Heart right ventricle (tissue), 16 donors: ENCODE measurements at regions not wholly inside any gene's neighbourhood (a gene's known extent, or its start where the extent isn't known, plus 50 kb on each side); places are given as distances from the start of the nearest gene placed in this dataset.

ENCODE experiments used
- ATAC-seq, 8 donors: fragments of 200-7000 bp; cut with Tn5 transposase; one replicate each; pipeline ENCODE4 v1.9.1; 2020; ENCODE audit warnings: mild to moderate bottlenecking in 8 of 8, moderate library complexity in 8 of 8, moderate number of reproducible peaks in 1 of 8
- DNase-seq, 2 donors: peaks; one replicate each; pipeline ENCODE4 v3.0.0-alpha.2; 2020
- H3K27ac ChIP-seq, 10 donors: fragments of 200-600 bp; sonication (generic) in 2 of 10; one replicate each; pipeline versions ENCODE4 v1.5.0 to v1.8.0; 2020 to 2022; ENCODE audit warnings: mild to moderate bottlenecking in 3 of 10
- H3K27me3 ChIP-seq, 7 donors: fragments of 200-600 bp; one replicate each; pipeline ENCODE4 v1.8.0; 2021 to 2022; ENCODE audit warnings: mild to moderate bottlenecking in 2 of 7
- H3K36me3 ChIP-seq, 9 donors: fragments of 200-600 bp; sonication (generic) in 1 of 9; one replicate each; pipeline versions ENCODE4 v1.5.0 to v1.8.0; 2020 to 2022; ENCODE audit warnings: mild to moderate bottlenecking in 2 of 9
- H3K4me1 ChIP-seq, 9 donors: fragments of 200-600 bp; sonication (generic) in 1 of 9; one replicate each; pipeline versions ENCODE4 v1.5.0 to v1.8.0; 2020 to 2022; ENCODE audit warnings: mild to moderate bottlenecking in 4 of 9
- H3K4me3 ChIP-seq, 10 donors: fragments of 200-600 bp; sonication (generic) in 2 of 10; one replicate each; pipeline versions ENCODE4 v1.5.0 to v1.8.0; 2020 to 2022; ENCODE audit warnings: mild to moderate bottlenecking in 7 of 10, moderate library complexity in 2 of 10
- H3K9me3 ChIP-seq, 11 donors: fragments of 200-600 bp in 10 of 11; sonication (generic) in 2 of 11; one replicate each; pipeline versions ENCODE4 v1.5.0 to v1.8.0; 2013 to 2022; ENCODE audit warnings: mild to moderate bottlenecking in 2 of 11, control low read depth in 1 of 11, moderate library complexity in 1 of 11
- WGBS, 2 donors: extraction: QIAGEN DNeasy Blood & Tissue Kit; methylation state at CpG; one replicate each; pipeline ENCODE4 v1.1.7; 2013; ENCODE audit warnings: inconsistent platforms in 1 of 2; 5-methylcytosine and 5-hydroxymethylcytosine counted together
- intact Hi-C, 10 donors: fragments of 100-400 bp; cut with DNase I; formaldehyde crosslinking; loops; one replicate each; pipeline versions ENCODE4 v1.11.1 to v1.14.2; 2022
- TF ChIP-seq, protein P1 (sequence below), 9 donors: fragments of 200-600 bp; sonication (generic) in 2 of 9; IDR thresholded peaks; one replicate each; pipeline versions ENCODE4 v1.5.0 to v1.8.0; 2021 to 2022; ENCODE audit warnings: antibody characterized with exemption in 9 of 9, mild to moderate bottlenecking in 5 of 9, moderate library complexity in 1 of 9
- donor health status: Arrhythmogenic right ventricular cardiomyopathy.
- donor health status: ischemic (EF 13 %, LVEDD 7.1; RV severe dilation, severe dysfunction).
- donor health status: healthy with polysubstance abuse.
- donor health status: DM: no; HTN: yes; CAD: no.
- donor health status: DM: no; HTN: no; CAD: no.
- donor health status: ischemic (EF 25% LVEDD 6.9; RV normal size, moderate dysfunction).
- donor health status: ischemic (EF 25% LVEDD 5.7; RV mildly dilated, moderate dysfunction).
- donor health status: healthy.
- donor health status: DM: yes; HTN: yes; CAD: no.
- donor health status: Ischemic cardiomyopathy.
- donor health status: ischemic (EF 35%, LVEDD 5.7; RV mildly dilated, moderate dysfunction).
- donor health status: nonischemic (EF 11% LVEDD 7.7; RV severe dilation, severe dysfunction).
- donor health status: DM: yes; HTN: yes; CAD: no.
- donor health status: PGD.
- donor health status: ischemic (EF 29% LVEDD 5.4; RV normal size, mild dysfunction).
- donor health status: nonischemic (EF 23%, LVEDD 6.1; RV moderate dilation, normal function).

DNA sequence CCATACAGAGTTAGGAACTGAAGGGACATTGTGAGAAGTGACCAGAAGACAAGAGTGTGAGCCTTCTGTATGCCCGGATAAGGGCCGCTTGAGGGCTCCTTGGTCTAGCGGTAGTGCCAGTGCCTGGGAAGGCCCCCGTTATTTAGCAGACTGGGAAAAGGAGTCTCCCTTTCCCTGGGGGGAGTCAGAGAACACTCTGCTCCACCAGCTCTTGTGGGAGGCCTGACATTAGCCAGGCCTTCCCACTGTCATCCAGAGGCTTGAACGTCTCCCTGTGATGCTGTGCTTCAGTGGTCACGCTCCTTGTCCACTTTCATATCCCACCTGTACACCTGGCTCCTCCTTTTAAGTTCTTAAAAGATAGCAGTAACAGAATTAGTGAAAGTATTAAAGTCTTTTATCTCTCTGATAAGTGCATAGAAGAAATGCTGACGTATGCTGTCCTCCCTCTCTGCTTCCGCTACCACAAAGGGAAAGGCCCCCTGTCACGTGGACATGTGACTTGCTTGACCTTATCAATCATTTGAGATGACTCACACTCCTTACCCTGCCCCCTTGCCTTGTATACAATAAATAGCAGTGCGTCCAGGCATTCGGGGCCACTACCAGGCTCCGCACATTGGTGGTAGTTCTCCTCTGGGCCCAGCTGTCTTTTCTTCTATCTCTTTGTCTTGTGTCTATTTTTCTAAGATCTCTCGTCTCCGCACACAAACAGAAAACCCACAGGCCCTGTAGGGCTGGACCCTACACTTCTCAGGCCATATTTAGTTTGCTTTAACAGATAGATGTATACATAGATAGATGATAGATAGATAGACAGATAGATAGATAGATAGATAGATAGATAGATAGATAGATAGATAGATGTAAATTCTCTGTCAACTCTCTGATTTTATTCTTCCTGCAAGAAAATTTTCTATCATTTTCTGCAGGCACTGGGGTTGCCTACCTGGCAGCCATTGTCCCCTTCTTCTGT is 131.5 kb upstream of the JCAD start:
- Histone ChIP-seq H3K27ac (peak overlapping the region in 1 of 10 donors; percentile 3), H3K36me3 (no peaks in the 10 kb centered on the region), H3K4me1 (peaks cover 4 to 34% (median 17%) of the 10 kb centered on the region in 9 donors), H3K9me3 (peaks cover 0 to 16% (median 5%) of the 10 kb centered on the region in 11 donors), H3K27me3 (no peaks in the 10 kb centered on the region), H3K4me3 (no peak overlapping the region)
- ATAC-seq = no peak
- TF ChIP-seq, protein P1, sequence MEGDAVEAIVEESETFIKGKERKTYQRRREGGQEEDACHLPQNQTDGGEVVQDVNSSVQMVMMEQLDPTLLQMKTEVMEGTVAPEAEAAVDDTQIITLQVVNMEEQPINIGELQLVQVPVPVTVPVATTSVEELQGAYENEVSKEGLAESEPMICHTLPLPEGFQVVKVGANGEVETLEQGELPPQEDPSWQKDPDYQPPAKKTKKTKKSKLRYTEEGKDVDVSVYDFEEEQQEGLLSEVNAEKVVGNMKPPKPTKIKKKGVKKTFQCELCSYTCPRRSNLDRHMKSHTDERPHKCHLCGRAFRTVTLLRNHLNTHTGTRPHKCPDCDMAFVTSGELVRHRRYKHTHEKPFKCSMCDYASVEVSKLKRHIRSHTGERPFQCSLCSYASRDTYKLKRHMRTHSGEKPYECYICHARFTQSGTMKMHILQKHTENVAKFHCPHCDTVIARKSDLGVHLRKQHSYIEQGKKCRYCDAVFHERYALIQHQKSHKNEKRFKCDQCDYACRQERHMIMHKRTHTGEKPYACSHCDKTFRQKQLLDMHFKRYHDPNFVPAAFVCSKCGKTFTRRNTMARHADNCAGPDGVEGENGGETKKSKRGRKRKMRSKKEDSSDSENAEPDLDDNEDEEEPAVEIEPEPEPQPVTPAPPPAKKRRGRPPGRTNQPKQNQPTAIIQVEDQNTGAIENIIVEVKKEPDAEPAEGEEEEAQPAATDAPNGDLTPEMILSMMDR (IDR thresholded peaks at IDR 0.05) = no peak
- DNase-seq = no peak
- intact Hi-C loops = no loop called here
- WGBS, 2 donors = 77 to 81% methylated on average over 14 of the region's 14 CpGs

- no peaks in the 10 kb centered on the region for H3K36me3 ChIP-seq
- H3K4me1 ChIP-seq = peaks cover 4 to 45% (median 21%) of the 10 kb centered on the region in 9 donors
- intact Hi-C loops = loop anchor here in 6 of 10 donors (5.0 to 10.0 kb wide), 8 partner anchors 48 to 192 kb away; partner anchors contain the start of gene JCAD (in 5 of the 6)
- ATAC-seq (no peak), DNase-seq (no peak)
- 79 to 82% methylated on average over 4 of the region's 4 CpGs for WGBS, 2 donors
- no peak overlapping the region for H3K4me3 ChIP-seq
- no peaks in the 10 kb centered on the region for H3K27me3 ChIP-seq
- H3K9me3 ChIP-seq = peaks cover 0 to 9% (median 3%) of the 10 kb centered on the region in 11 donors
- H3K27ac ChIP-seq = peak overlapping the region in 9 of 10 donors; percentile 68 to 94 (median 84)
- TF ChIP-seq, protein P1 (IDR thresholded peaks at IDR 0.05) = no peak
These were observed 129.8 kb upstream of the JCAD start for GRCh38 chr10:30189238-30189580.

DNA sequence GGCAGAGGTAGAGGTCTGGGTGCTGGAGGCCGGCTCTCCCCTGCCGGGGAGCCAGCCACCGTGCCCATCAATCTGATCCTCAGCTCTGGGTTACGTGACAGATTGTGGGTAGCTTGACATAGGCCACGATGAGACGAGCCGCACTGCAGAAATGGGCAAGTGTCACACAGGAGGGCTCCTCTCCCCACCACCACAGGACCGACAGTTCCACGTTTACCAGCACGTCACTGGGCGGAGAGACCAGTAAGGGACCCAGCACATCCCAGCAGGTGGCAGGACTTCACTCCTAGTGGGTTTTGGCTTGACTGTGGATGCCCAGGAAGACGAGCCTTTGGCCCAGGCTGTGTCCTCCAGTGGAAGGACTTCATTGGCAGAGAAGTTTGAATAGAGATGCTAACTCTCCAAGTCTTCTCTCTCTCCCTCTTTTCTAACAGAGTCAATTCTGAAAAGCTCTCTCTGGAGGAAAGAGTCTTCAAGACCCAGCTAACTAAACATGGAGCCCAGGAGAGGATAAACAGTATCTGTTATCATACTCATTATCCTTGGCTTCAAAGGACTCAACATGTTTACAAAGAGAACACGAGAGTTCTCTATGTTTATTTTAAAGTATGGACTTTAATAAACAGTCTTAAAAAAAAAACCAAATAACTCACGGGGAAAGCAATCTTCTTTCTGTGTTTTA is 129.3 kb upstream of the JCAD start:
- intact Hi-C loops = loop anchor here in 6 of 10 donors (5.0 to 10.0 kb wide), 8 partner anchors 49 to 191 kb away; partner anchors contain the start of gene JCAD (in 5 of the 6)
- H3K36me3 ChIP-seq = no peaks in the 10 kb centered on the region
- DNase-seq = peak in 1 of 2 donors; percentile 21
- H3K4me3 ChIP-seq = peak overlapping the region in 3 of 10 donors; percentile 11 to 38 (median 18)
- no peaks in the 10 kb centered on the region for H3K27me3 ChIP-seq
- H3K4me1 ChIP-seq = peaks cover 4 to 47% (median 21%) of the 10 kb centered on the region in 9 donors
- TF ChIP-seq, protein P1 (IDR thresholded peaks at IDR 0.05) = peak in 2 of 9 donors; percentile 26 to 45
- peak; percentile 8 to 67 (median 33) for ATAC-seq
- peak overlapping the region; percentile 55 to 94 (median 83) for H3K27ac ChIP-seq
- 67 to 72% methylated on average over 14 of the region's 14 CpGs for WGBS, 2 donors
- H3K9me3 ChIP-seq = peaks cover 0 to 4% (median 0%) of the 10 kb centered on the region in 11 donors

GRCh38 chr10:30188101-30188500 is 128.7 kb upstream of the JCAD start:
- TF ChIP-seq, protein P1 (IDR thresholded peaks at IDR 0.05) = no peak
- peaks cover 4 to 48% (median 21%) of the 10 kb centered on the region in 9 donors for H3K4me1 ChIP-seq
- H3K27ac ChIP-seq = peak overlapping the region; percentile 55 to 94 (median 83)
- peak; percentile 65 to 91 (median 82) for ATAC-seq
- 41 to 42% methylated on average over 3 of the region's 3 CpGs for WGBS, 2 donors
- no peaks in the 10 kb centered on the region for H3K27me3 ChIP-seq
- no peaks in the 10 kb centered on the region for H3K9me3 ChIP-seq
- no peaks in the 10 kb centered on the region for H3K36me3 ChIP-seq
- intact Hi-C loops = loop anchor here in 6 of 10 donors (5.0 to 10.0 kb wide), 8 partner anchors 49 to 191 kb away; partner anchors contain the start of gene JCAD (in 5 of the 6)
- H3K4me3 ChIP-seq = peak overlapping the region in 3 of 10 donors; percentile 11 to 38 (median 18)
- peak in 1 of 2 donors; percentile 61 for DNase-seq
